Epithelial cell of esophagus (primary cell): ENCODE measurements at regions not wholly inside any gene's neighbourhood (a gene's known extent, or its start where the extent isn't known, plus 50 kb on each side); places are given as distances from the start of the nearest gene placed in this dataset.
"Not testable (repeated sequence)": the region's sequence is repeated elsewhere in the genome, so short reads cannot be mapped to it uniquely, and the experiment has no call there.

ENCODE experiments used
- DNase-seq: peaks from one replicate; pipeline ENCODE4 v3.0.0; 2010; ENCODE audit warnings: low read depth
- H3K4me3 ChIP-seq: 2 replicates; pipeline ENCODE4 v1.5.1; 2011; ENCODE audit warnings: mild to moderate bottlenecking, low read length, control low read depth
- TF ChIP-seq, protein P1 (sequence below): IDR thresholded peaks from 2 replicates; pipeline ENCODE4 v1.5.1; 2011; ENCODE audit warnings: low read depth, mild to moderate bottlenecking, low read length, control low read depth, inconsistent platforms; ENCODE audit not compliant: insufficient read depth; ENCODE audit errors: missing control alignments

DNA sequence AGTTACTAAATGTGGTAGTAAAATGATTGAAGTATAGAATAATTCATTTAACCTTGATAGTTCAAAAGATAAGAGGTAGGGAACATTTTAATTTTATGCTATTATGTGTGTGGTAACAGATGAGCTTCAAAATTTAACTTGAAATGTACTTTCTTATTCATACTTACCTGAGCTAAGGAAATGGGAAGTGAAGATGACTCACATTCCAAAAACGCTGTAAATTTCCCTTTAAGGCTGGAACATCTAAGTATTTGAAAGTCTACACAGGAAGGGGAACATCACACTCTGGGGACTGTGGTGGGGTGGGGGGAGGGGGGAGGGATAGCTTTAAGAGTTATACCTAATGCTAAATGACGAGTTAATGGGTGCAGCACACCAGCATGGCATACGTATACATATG, 1582.3 kb downstream of the NLGN4Y start:
- DNase-seq = peak; percentile 35
- TF ChIP-seq, protein P1, sequence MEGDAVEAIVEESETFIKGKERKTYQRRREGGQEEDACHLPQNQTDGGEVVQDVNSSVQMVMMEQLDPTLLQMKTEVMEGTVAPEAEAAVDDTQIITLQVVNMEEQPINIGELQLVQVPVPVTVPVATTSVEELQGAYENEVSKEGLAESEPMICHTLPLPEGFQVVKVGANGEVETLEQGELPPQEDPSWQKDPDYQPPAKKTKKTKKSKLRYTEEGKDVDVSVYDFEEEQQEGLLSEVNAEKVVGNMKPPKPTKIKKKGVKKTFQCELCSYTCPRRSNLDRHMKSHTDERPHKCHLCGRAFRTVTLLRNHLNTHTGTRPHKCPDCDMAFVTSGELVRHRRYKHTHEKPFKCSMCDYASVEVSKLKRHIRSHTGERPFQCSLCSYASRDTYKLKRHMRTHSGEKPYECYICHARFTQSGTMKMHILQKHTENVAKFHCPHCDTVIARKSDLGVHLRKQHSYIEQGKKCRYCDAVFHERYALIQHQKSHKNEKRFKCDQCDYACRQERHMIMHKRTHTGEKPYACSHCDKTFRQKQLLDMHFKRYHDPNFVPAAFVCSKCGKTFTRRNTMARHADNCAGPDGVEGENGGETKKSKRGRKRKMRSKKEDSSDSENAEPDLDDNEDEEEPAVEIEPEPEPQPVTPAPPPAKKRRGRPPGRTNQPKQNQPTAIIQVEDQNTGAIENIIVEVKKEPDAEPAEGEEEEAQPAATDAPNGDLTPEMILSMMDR = no peak
- no peak overlapping the region for H3K4me3 ChIP-seq

DNA sequence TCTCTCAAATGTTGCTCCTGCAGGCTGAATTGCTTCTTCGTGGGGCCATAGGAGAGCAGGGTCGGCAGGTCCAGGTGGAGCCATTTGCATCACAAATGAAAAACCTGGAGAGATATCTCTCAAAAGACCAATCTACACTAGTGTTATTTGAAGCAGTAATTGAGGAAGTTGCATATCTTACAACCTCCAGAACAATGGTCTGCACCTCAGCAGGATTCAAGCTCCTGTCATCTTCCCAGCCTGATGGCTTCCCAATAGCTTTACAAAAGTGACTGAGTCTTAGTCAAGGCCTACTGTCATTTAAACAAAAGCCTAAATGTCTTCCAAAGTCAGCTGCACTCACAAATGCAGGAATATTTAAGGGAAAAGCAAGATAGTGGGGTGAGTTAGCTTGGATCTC, 1584.5 kb downstream of the NLGN4Y start:
- TF ChIP-seq, protein P1 = no peak
- DNase-seq = no peak
- no peak overlapping the region for H3K4me3 ChIP-seq

DNA sequence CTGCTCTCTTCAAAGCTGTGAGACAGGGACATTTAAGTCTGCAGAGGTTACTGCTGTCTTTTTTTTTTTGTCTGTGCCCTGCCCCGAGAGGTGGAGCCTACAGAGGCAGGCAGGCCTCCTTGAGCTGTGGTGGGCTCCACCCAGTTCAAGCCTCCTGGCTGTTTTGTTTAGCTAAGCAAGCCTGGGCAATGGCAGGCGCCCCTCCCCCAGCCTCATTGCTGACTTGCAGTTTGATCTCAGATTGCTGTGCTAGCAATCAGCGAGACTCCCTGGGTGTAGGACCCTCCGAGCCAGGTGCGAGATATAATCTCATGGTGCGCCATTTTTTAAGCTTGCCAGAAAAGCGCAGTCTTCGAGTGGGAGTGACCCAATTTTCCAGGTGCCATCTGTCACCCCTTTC, 1595.8 kb downstream of the NLGN4Y start:
- H3K4me3 ChIP-seq, DNase-seq: not testable (repeated sequence)

DNA sequence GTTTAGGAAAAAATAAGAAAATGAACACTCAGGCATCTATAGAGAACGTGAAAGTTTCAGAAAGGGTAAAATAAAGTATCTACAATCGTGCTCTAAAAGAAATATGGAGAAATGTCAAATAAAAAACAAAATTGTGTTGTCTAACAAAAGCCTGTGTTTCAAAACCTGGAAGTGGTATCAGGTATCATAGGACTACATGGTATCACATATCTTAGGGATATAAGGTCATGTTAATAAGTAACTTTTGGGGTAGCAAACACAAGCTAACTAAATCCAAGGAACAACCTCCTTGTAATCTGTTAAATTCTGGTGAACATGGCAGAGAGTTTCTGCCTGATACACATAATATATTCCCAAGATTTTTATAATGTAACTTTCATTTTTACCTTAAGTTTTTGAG, 1597.7 kb downstream of the NLGN4Y start:
- TF ChIP-seq, protein P1 = no peak
- no peak for DNase-seq
- peak overlapping the region; percentile 1 for H3K4me3 ChIP-seq

- no peak overlapping the region for H3K4me3 ChIP-seq
- TF ChIP-seq, protein P1 = no peak
- no peak for DNase-seq
Observed at GRCh38 chrY:16124630-16125317, 1600.4 kb downstream of the NLGN4Y start.

DNA sequence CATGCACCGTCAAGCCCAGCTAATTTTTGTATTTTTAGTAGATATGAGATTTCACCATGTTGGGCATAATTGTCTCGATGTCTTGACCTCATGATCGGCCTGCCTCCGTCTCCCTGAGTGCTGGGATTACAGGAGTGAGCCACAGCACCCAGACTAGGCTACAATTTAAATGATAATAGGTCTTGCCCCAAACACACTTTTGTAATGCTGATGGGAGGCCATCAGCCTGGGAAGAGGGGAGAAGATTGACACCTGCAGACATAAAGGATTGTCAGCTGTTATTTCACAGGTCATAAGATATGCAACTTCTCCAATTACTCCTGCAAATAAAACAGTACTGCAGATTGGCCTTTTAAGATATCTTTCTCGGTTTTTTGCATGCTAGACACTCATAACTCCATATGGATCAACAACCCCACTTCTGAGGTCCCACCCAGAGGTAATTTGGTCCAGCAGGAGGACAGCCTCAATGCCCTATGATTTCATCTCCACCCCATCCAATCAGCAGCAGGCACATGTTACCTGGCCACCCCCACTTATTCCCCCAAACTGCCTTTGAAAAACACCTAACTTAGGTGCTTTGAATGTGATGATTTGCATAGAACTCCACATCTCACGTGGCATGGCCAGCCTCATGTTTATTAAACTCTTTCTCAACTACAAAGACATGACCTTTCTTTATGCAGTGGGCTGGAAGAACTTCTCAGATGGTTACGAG, 1612.4 kb downstream of the NLGN4Y start:
- TF ChIP-seq, protein P1 = no peak
- DNase-seq = no peak
- no peak overlapping the region for H3K4me3 ChIP-seq

DNA sequence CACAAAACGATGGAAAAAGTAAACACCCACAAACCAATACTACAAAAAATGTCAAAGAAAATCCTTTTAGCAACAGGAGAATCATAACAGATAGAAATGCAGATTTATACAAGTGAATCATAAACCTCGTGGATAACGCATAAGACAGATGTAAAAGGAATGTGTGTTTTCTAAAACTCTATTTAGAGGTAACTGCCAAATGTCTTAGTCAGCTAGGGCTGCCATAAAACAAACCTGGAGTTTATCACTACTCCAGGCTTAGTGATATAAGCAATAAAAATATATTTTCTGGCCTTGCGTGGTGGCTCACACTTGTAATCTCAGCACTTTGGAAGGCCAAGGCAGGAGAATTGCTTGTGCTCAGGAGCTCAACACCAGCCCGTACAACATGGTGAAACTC, 1633.5 kb downstream of the NLGN4Y start:
- DNase-seq = no peak
- TF ChIP-seq, protein P1 = no peak
- no peak overlapping the region for H3K4me3 ChIP-seq

- not testable (repeated sequence) for DNase-seq, H3K4me3 ChIP-seq
Observed at GRCh38 chrY:16175740-16176139, 1651.4 kb downstream of the NLGN4Y start.

DNA sequence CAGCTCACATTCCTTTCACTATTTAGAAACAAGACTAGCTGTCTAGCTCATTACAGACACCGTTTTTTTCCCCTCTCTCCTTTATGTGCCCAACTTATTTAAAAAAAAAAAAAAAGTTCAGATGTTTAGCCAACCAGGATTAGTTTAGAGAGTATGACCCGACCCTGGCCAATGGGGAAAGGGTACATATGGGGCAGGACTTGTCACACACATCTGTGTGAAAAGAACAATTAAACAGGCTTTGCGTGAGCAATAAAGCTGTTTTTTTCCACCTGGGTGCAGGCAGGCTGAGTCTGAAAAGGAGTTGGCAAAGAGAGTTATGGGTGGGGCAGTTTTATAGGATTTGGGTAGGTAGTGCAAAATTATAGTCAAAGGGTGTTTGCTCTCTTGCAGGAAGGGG, 1674.5 kb downstream of the CDY2B start:
- not testable (repeated sequence) for H3K4me3 ChIP-seq

GRCh38 chrY:16243322-16243721, 1636.7 kb downstream of the CDY2B start:
- H3K4me3 ChIP-seq, DNase-seq: not testable (repeated sequence)

More for the DNA sequence above, 1674.5 kb downstream of the CDY2B start:
- not testable (repeated sequence) for DNase-seq

GRCh38 chrY:16254551-16255295, 1625.3 kb downstream of the CDY2B start:
- DNase-seq, H3K4me3 ChIP-seq: not testable (repeated sequence)

DNA sequence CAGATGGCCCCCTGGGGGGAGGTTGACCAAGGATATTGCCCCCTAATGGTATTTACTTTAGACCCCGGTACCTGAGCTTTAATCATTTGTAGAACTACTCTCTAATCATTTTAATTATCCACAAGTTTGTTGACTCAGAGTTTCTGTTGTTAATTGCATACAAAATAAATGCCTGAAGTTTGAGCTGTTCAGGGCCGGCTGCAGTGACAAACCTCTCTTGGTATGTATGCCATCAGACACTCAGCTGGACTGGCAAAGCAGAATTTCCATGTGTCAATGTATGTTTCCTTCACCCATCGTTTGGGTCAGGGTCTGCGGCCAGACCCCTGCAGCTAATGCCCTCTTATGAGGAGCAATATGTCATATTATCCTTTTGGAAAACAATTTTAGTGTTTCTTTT, 1624.2 kb downstream of the CDY2B start:
- DNase-seq, H3K4me3 ChIP-seq: not testable (repeated sequence)
